GM13977 (cell line): ENCODE measurements at regions not wholly inside any gene's neighbourhood (a gene's known extent, or its start where the extent isn't known, plus 50 kb on each side); places are given as distances from the start of the nearest gene placed in this dataset.
A peak's percentile ranks its signal among the peaks of the same experiment; 100 is the strongest.

ENCODE experiments used
- DNase-seq: peaks from one replicate; pipeline ENCODE4 v3.0.0; 2012; ENCODE audit warnings: low spot score
- CTCF ChIP-seq: IDR thresholded peaks from 2 replicates; pipeline ENCODE4 v1.5.1; 2012; ENCODE audit warnings: mild to moderate bottlenecking, control low read depth; ENCODE audit not compliant: insufficient read depth; ENCODE audit errors: extremely low read depth, missing control alignments
- in situ Hi-C: fragments of 300-500 bp; cut with MboI; formaldehyde crosslinking; loops from one replicate; pipeline ENCODE4 v1.12.0; 2022; ENCODE audit warnings: low sequenced_read_pairs, low pct_unique_long_range_greater_than_20kb, mixed read lengths, inconsistent platforms; ENCODE audit not compliant: unreplicated experiment

DNA sequence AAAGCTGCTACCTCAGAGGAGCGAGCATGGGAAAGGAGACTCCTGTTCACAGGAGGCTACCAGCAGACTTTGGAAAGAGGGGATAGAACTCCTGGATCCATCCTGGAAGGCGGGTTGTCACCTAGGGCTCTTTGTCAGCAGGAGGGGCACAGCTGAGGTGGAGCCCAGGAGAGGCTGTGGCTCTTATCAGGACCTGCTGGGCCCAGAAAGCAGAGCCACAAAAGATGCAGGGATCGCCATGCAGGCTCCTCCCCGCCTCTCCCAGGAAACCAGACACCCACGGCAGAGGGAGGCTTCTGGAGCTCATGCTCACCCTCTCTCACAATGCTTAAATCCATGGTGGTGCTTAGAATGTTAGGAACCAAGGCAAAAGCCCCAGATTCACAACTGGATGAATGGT lies 994.2 kb downstream of the UQCRFS1 start:
- in situ Hi-C loops: no loop called here
- no peak for TF ChIP-seq CTCF
- DNase-seq: no peak

GRCh38 chr19:28217022-28217421 lies 995.9 kb downstream of the UQCRFS1 start:
- no peak for TF ChIP-seq CTCF
- in situ Hi-C loops: no loop called here

GRCh38 chr19:28213470-28214082 lies 999.4 kb downstream of the UQCRFS1 start:
- no peak for DNase-seq
- in situ Hi-C loops: no loop called here

More at GRCh38 chr19:28217022-28217421, 995.9 kb downstream of the UQCRFS1 start:
- no peak for DNase-seq

DNA sequence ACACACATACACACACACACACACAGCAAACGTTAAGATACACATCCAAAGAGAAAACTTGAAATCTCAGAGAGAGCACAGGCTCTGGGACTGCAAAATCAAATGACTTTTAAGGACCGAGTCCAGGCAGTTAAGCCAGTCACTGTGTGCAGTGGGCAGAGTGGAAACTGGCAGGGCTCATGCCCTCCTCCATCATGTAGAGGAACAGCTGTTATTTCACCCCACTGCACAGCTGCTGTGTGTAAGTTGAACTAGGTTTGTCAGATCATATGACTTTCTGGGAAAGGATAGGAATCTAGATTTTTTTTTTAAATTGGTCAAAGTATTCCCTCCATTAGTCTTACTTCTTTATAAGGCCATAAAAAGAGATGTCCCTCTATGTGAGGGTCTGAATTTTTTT lies 1002.1 kb downstream of the UQCRFS1 start:
- DNase-seq: no peak
- in situ Hi-C loops: no loop called here
- no peak for TF ChIP-seq CTCF

More at GRCh38 chr19:28213470-28214082, 999.4 kb downstream of the UQCRFS1 start:
- TF ChIP-seq CTCF: peak; percentile 3

GRCh38 chr19:28208745-28209144 lies 1004.2 kb downstream of the UQCRFS1 start:
- in situ Hi-C loops: no loop called here
- no peak for DNase-seq
- no peak for TF ChIP-seq CTCF

- no peak for TF ChIP-seq CTCF
- in situ Hi-C loops: no loop called here
- DNase-seq: no peak
These were observed 1005.7 kb downstream of the UQCRFS1 start for GRCh38 chr19:28207244-28207643.
